GM12891 (cell line): ENCODE measurements at regions not wholly inside any gene's neighbourhood (a gene's known extent, or its start where the extent isn't known, plus 50 kb on each side); places are given as distances from the start of the nearest gene placed in this dataset.

ENCODE experiments used
- PAX5 ChIP-seq: IDR thresholded peaks from 2 replicates; pipeline ENCODE4 v1.6.1; 2011; ENCODE audit warnings: low read length, moderate library complexity, mild to moderate bottlenecking; ENCODE audit not compliant: insufficient read depth, severe bottlenecking
- POLR2A ChIP-seq: IDR thresholded peaks from 2 replicates; pipeline ENCODE4 v1.6.1; 2011; ENCODE audit warnings: low read depth, low read length, control low read depth
- POLR2AphosphoS5 ChIP-seq: IDR thresholded peaks from 2 replicates; pipeline ENCODE4 v1.6.1; 2011; ENCODE audit warnings: low read depth, low read length, control low read depth
- POU2F2 ChIP-seq: IDR thresholded peaks from 2 replicates; pipeline ENCODE4 v1.6.1; 2011; ENCODE audit warnings: low read depth, mild to moderate bottlenecking, control low read depth, low read length, moderate library complexity
- SPI1 ChIP-seq: IDR thresholded peaks from 2 replicates; pipeline ENCODE4 v1.6.1; 2011; ENCODE audit warnings: low read depth, low read length, control low read depth
- TAF1 ChIP-seq: IDR thresholded peaks from 2 replicates; pipeline ENCODE4 v1.6.1; 2011; ENCODE audit warnings: low read depth, low read length, control low read depth

DNA sequence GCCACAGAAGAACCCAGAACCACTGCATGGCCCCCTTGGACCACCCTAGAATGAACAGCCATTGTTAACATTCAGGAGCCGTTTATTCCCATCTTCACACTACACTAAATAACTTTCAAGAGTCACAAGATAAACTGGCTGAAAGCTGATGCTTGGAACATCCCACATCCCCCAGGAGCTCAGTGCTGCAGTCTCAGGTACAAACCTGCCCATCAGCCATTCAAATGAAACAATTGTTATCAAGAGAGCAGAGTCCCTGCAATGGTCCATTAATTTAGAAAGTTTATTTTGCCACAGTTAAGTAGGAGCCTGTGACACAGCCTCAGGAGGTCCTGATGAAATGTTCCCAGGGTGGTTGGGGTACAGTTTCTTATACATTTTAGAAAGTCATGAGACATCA lies 123.8 kb upstream of the ZNF91 start:
- TF ChIP-seq POLR2A (no peak), TAF1 (no peak), POLR2AphosphoS5 (no peak), SPI1 (no peak), PAX5 (no peak), POU2F2 (no peak)
